ENCODE measurements at regions not wholly inside any gene's neighbourhood (a gene's known extent, or its start where the extent isn't known, plus 50 kb on each side); places are given as distances from the start of the nearest gene placed in this dataset.

DNA sequence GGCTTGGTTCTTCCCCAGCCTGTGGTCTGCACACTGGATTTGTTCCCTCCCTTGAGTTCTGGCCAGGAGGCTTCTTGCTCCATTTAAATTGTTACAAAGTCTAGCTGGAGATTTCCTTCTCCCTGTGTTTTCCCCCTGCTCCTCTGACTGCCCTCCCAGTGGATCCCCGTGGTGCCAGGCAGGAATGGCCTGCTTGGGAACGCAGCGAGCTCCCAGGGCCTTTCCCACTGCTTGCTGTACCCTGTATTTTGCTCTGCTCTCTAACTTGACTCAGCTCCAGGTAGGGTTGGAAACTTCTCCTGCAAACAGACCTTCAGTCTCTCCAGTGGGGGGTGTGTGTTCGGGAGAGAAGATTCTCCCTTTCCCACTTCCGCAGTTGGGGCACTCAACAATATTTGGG lies 349.2 kb upstream of the FBXO33 start:
- H3K4me1 ChIP-seq = no peaks in the 10 kb centered on the region
- DNase-seq = no peak
- ATAC-seq = no peak
- TF ChIP-seq POLR2A (IDR thresholded peaks at IDR 0.05) = no peak
- TF ChIP-seq, protein P1, sequence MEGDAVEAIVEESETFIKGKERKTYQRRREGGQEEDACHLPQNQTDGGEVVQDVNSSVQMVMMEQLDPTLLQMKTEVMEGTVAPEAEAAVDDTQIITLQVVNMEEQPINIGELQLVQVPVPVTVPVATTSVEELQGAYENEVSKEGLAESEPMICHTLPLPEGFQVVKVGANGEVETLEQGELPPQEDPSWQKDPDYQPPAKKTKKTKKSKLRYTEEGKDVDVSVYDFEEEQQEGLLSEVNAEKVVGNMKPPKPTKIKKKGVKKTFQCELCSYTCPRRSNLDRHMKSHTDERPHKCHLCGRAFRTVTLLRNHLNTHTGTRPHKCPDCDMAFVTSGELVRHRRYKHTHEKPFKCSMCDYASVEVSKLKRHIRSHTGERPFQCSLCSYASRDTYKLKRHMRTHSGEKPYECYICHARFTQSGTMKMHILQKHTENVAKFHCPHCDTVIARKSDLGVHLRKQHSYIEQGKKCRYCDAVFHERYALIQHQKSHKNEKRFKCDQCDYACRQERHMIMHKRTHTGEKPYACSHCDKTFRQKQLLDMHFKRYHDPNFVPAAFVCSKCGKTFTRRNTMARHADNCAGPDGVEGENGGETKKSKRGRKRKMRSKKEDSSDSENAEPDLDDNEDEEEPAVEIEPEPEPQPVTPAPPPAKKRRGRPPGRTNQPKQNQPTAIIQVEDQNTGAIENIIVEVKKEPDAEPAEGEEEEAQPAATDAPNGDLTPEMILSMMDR (IDR thresholded peaks at IDR 0.05) = no peak
- WGBS, 2 donors = 57 to 84% methylated on average over 5 of the region's 5 CpGs
- no peak overlapping the region for H3K4me3 ChIP-seq
- H3K27me3 ChIP-seq = no peaks in the 10 kb centered on the region
- H3K9me3 ChIP-seq = no peaks in the 10 kb centered on the region
- H3K27ac ChIP-seq = no peak overlapping the region
- no peaks in the 10 kb centered on the region for H3K36me3 ChIP-seq (replicated peaks in 1 of 2; ENCODE audit: insufficient read depth in 1 of 2, low read depth in 2 of 2)
- intact Hi-C loops (cut with DNase I) = no loop called here

DNA sequence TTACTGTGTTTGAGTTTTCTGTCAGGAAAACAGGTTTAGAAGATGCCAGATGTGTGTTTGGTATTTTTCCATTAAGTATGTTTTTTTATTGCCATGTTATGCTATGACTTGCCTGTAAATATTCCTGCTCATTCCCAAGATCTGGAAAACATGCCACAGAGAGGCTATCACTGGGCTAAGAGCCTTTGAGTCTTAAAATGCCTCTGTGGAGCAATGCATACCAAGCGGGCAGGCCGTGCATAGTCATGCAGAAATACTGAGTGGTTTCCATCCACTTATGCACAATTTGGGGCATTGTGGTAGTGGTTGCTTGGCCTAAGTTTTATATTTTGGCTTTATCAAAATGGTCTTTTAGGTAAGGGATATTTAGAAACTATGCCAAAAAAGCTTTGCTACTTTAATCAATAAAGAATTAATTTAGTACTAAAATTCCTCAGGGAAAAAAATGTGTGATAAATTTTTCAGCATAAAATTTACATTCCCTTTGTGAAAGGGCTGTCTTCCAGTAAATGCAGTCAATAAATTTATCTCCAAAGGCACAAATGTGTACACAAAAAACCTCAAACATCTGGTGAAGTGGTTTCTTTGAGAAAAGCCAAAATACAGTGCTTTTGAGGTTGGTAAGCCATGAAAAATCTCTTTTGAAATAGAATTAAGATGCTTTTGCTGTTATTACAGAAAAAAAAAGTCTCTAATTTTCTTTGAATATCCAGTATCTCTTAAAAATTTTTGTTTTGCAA lies 341.3 kb upstream of the FBXO33 start:
- DNase-seq = no peak
- intact Hi-C loops (cut with DNase I) = no loop called here

DNA sequence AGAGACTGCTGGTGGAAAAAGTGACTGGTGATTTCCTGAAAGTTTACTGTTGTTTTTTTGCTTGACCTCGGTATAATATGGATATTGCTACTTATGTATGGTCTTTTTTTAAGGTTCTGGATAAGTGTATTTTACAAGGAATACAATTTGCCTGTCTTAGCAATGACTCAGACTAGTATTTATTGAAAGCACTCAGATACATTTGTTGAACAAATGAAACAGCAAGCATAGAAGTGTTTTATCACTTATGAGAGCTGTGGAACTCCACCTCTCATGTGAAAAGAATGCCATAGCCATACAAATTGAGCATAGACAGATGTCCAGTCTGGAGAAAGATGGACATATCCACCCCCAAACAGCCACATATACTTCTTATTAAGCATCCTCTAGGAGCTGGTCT lies 340.4 kb upstream of the FBXO33 start:
- no peaks in the 10 kb centered on the region for H3K27me3 ChIP-seq
- TF ChIP-seq, protein P1 (IDR thresholded peaks at IDR 0.05) = no peak
- no peak for TF ChIP-seq POLR2A (IDR thresholded peaks at IDR 0.05)
- H3K9me3 ChIP-seq = no peaks in the 10 kb centered on the region
- DNase-seq = no peak
- H3K36me3 ChIP-seq (replicated peaks in 1 of 2; ENCODE audit: insufficient read depth in 1 of 2, low read depth in 2 of 2) = no peaks in the 10 kb centered on the region
- no peaks in the 10 kb centered on the region for H3K4me1 ChIP-seq
- H3K4me3 ChIP-seq = no peak overlapping the region
- 32 to 62% methylated on average over 1 of the region's 1 CpG for WGBS, 2 donors
- ATAC-seq = no peak
- H3K27ac ChIP-seq = no peak overlapping the region
- intact Hi-C loops (cut with DNase I) = no loop called here

More for the DNA sequence above, 341.3 kb upstream of the FBXO33 start:
- Histone ChIP-seq H3K4me3 (no peak overlapping the region), H3K27me3 (no peaks in the 10 kb centered on the region), H3K4me1 (no peaks in the 10 kb centered on the region), H3K27ac (no peak overlapping the region), H3K9me3 (no peaks in the 10 kb centered on the region), H3K36me3 (replicated peaks in 1 of 2; ENCODE audit: insufficient read depth in 1 of 2, low read depth in 2 of 2) (no peaks in the 10 kb centered on the region)
- TF ChIP-seq POLR2A (IDR thresholded peaks at IDR 0.05) = no peak
- TF ChIP-seq, protein P1 (IDR thresholded peaks at IDR 0.05) = no peak
- ATAC-seq = no peak
- 83 to 86% methylated on average over 2 of the region's 2 CpGs for WGBS, 2 donors

DNA sequence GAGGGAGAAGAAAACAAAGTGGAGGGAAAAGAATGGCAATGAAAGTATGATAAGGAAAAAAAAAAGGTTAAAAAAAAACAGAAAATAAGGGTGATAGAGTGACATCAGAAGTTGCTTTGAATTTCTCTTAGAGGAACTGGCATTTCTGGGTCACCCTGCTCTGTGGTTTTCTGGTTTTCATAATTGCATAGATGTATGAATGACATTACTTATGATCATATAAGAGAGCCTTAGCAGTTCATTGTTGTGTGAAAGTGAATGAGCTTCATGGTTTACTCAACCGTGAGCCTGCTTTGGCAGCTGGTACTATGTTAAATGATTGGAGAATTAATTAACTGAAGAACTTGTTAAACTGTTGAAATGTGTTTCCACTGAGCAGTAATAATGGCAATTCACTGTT lies 336.4 kb upstream of the FBXO33 start:
- intact Hi-C loops (cut with DNase I) = no loop called here
- 67 to 87% methylated on average over 1 of the region's 1 CpG for WGBS, 2 donors
- TF ChIP-seq, protein P1 (IDR thresholded peaks at IDR 0.05) = no peak
- no peak for TF ChIP-seq POLR2A (IDR thresholded peaks at IDR 0.05)

DNA sequence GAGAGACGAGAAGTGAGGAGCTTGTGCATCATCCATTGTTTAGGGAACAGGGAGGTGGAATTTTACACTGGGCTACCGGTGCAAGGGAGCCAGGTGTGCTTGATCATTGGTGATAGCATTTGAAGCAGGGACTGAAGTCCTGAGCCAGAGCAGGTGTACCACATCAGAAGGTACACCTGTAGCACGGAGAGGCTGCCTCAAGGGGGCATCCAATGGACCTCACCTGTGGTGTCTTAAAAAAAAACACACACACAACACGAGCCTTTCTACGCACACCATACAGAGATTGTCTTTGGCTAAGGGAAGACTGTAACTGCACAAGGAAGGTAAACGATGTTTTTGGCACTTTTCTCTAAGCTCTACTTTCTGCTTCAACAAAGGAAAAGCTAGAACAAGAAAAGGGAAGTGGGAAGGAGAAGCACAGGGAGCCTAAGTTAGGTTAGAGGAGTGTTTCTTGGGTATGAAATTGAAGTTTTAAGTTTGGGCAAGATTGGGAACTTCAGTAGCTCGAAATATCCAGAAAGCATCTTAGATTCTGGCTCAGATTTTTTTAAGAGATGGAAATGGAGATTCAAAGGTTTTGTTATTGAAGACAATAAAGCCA lies 334.3 kb upstream of the FBXO33 start:
- H3K9me3 ChIP-seq = no peaks in the 10 kb centered on the region
- H3K27me3 ChIP-seq = no peaks in the 10 kb centered on the region
- no peak for TF ChIP-seq POLR2A (IDR thresholded peaks at IDR 0.05)
- TF ChIP-seq, protein P1 (IDR thresholded peaks at IDR 0.05) = no peak
- H3K27ac ChIP-seq = no peak overlapping the region
- H3K4me3 ChIP-seq = no peak overlapping the region
- no peak for ATAC-seq
- 43 to 48% methylated on average over 7 of the region's 7 CpGs for WGBS, 2 donors
- no peaks in the 10 kb centered on the region for H3K4me1 ChIP-seq
- H3K36me3 ChIP-seq (replicated peaks in 1 of 2; ENCODE audit: insufficient read depth in 1 of 2, low read depth in 2 of 2) = no peaks in the 10 kb centered on the region
- DNase-seq = no peak
- intact Hi-C loops (cut with DNase I) = no loop called here

More for the DNA sequence above, 336.4 kb upstream of the FBXO33 start:
- Histone ChIP-seq H3K9me3 (no peaks in the 10 kb centered on the region), H3K27ac (no peak overlapping the region), H3K27me3 (no peaks in the 10 kb centered on the region), H3K4me3 (no peak overlapping the region), H3K36me3 (replicated peaks in 1 of 2; ENCODE audit: insufficient read depth in 1 of 2, low read depth in 2 of 2) (no peaks in the 10 kb centered on the region), H3K4me1 (no peaks in the 10 kb centered on the region)
- ATAC-seq (no peak), DNase-seq (no peak)
